ENCODE measurements at regions not wholly inside any gene's neighbourhood (a gene's known extent, or its start where the extent isn't known, plus 50 kb on each side); places are given as distances from the start of the nearest gene placed in this dataset.

DNA sequence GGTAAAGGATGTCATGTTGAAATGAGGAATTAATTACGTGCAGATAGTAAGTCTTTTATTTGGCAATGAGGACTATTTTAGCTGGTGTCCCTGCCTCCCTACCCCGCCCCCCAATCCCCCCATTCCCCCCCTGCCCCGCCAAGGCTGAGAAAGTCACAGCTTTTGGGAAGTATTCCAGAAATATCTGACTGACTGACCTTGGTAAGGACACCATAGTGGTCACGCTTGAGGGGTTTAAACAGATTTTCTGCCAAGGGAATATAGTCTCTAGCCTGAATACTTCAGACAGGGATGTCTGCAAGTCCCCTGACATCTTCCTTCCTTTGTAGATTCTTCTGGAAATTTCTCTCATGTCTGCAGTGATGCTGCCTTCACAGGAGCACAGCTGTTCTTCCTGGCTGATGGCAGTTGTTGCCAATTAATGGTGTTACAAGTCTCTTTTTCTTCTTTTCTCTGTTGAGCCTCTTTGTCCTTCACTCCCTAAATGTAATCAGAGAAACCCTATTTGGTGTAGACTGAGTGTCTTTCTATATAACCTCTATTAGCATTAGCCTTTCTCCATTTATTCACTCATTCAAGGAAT is 53.7 kb upstream of the MGAT5 start:
- DNase-seq (ENCODE audit: low read depth), result no peak
- in situ Hi-C loops (cut with HindIII; ENCODE audit: low pct_unique_long_range_greater_than_20kb, low sequenced_read_pairs), result no loop called here

DNA sequence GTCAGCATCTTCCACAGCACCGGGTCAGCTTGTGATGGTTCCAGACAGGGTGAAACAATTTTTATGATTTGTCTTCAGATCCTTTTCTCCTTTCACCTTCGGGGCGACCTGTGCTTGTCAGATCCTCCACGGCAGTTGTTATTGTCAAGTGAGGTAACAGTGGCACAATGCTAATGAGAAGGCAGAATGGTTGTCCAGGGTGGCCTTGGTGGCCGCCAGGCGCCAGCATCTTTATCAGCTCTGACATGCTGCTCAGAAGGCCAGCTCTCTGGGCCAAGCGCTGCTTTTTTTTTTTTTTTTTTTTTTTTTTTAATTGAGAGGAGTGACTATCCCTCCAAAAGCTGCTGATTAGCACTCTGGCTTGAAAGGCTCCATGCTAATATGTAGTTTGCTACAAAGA is 52.3 kb upstream of the MGAT5 start:
- no peak for DNase-seq (ENCODE audit: low read depth)
- in situ Hi-C loops (cut with HindIII; ENCODE audit: low pct_unique_long_range_greater_than_20kb, low sequenced_read_pairs), result no loop called here

DNA sequence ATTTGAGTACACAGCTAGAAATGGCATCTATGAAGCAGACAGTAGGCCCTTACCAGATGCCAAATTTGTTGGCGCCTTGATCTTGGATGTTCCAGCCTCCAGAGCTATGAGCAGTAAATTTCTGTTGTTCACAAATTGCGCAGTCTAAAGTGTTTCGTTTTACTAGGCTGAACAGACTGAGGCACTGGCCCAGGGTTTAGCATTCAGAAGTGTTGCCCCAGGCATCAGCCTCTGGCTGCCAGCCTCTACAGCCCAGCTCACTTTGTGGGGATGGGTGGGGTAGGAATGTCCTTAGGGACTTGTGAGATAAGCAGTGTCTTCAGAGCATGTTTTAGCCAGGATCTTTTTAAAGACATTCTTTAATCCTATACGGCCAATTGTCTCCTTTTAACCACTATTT is 51.5 kb upstream of the MGAT5 start:
- DNase-seq (ENCODE audit: low read depth), result no peak
- in situ Hi-C loops (cut with HindIII; ENCODE audit: low pct_unique_long_range_greater_than_20kb, low sequenced_read_pairs), result no loop called here

DNA sequence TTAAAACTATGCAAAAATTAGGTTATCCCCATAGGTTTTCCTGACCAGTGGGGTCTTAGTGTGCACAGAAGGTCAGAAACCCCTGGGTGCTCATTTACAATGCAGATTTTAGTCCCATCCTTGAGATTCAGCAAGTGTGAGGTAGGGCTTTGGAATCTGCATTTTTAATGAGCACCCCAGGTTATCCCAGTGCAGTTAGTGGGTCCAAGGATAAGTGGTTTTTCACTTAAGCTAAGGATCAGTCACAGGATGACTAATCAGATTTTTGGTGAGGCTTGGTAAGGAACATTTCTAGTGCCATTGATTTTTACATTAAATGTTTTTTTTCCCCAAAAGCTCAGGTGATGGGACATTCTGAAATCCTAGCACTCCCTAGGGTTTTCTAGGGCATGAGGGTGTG is 50.7 kb upstream of the MGAT5 start:
- no peak for DNase-seq (ENCODE audit: low read depth)
- in situ Hi-C loops (cut with HindIII; ENCODE audit: low pct_unique_long_range_greater_than_20kb, low sequenced_read_pairs), result no loop called here

Measured in Caki2 (cell line).